Liver (tissue), 8 donors: ENCODE measurements at regions not wholly inside any gene's neighbourhood (a gene's known extent, or its start where the extent isn't known, plus 50 kb on each side); places are given as distances from the start of the nearest gene placed in this dataset.

ENCODE experiments used
- DNase-seq: peaks from one replicate; pipeline ENCODE4 v3.0.0-alpha.2; 2017; ENCODE audit warnings: low spot score
- H3K27ac ChIP-seq, 2 donors: one replicate each; pipeline ENCODE4 v1.7.0; 2013; ENCODE audit warnings: inconsistent platforms in 2 of 2, low read length in 2 of 2, control low read depth in 1 of 2, low read depth in 1 of 2, mild to moderate bottlenecking in 1 of 2
- H3K27me3 ChIP-seq, 4 donors: one replicate each; pipeline versions ENCODE4 v1.6.1 to v1.7.0; 2013; ENCODE audit warnings: low read length in 3 of 4, inconsistent platforms in 1 of 4, mild to moderate bottlenecking in 1 of 4, moderate library complexity in 1 of 4; ENCODE audit not compliant: control insufficient read depth in 4 of 4, insufficient read depth in 4 of 4
- H3K36me3 ChIP-seq, 4 donors: one replicate each; pipeline versions ENCODE4 v1.6.1 to v1.7.0; 2013; ENCODE audit warnings: low read length in 3 of 4, mild to moderate bottlenecking in 3 of 4, low read depth in 1 of 4, moderate library complexity in 1 of 4; ENCODE audit not compliant: control insufficient read depth in 4 of 4, insufficient read depth in 3 of 4
- H3K4me1 ChIP-seq, 4 donors: one replicate each; pipeline versions ENCODE4 v1.6.1 to v1.7.0; 2013; ENCODE audit warnings: low read length in 3 of 4, mild to moderate bottlenecking in 3 of 4, moderate library complexity in 1 of 4; ENCODE audit not compliant: control insufficient read depth in 4 of 4, insufficient read depth in 4 of 4
- H3K4me3 ChIP-seq, 3 donors: one replicate each; pipeline versions ENCODE4 v1.6.1 to v1.7.0; 2013; ENCODE audit warnings: low read length in 3 of 3, control low read depth in 1 of 3, low read depth in 1 of 3, mild to moderate bottlenecking in 1 of 3
- H3K9ac ChIP-seq, 2 donors: one replicate each; pipeline ENCODE4 v1.7.0; 2013; ENCODE audit warnings: low read length in 2 of 2, mild to moderate bottlenecking in 2 of 2, moderate library complexity in 2 of 2, control low read depth in 1 of 2, low read depth in 1 of 2
- H3K9me3 ChIP-seq, 4 donors: one replicate each; pipeline versions ENCODE4 v1.6.1 to v1.7.0; 2013; ENCODE audit warnings: low read length in 3 of 4; ENCODE audit not compliant: control insufficient read depth in 4 of 4
- EGR1 ChIP-seq, 2 donors: IDR thresholded peaks; 2 replicates each; pipeline ENCODE4 v1.6.1; 2016 to 2018; ENCODE audit warnings: antibody characterized with exemption in 2 of 2, low read depth in 2 of 2
- FOXA1 ChIP-seq: IDR thresholded peaks from 2 replicates; pipeline ENCODE4 v1.6.1; 2016; ENCODE audit warnings: antibody characterized with exemption
- FOXA2 ChIP-seq: IDR thresholded peaks from 2 replicates; pipeline ENCODE4 v1.6.1; 2016; ENCODE audit warnings: antibody characterized with exemption
- GABPA ChIP-seq, 2 donors: IDR thresholded peaks in 1 of 2; conservative IDR thresholded peaks in 1 of 2; 2 replicates each; pipeline ENCODE4 v1.6.1; 2016; ENCODE audit warnings: antibody characterized with exemption in 2 of 2, mild to moderate bottlenecking in 1 of 2, moderate library complexity in 1 of 2
- HNF4A ChIP-seq, 2 donors: conservative IDR thresholded peaks; 2 replicates each; pipeline ENCODE4 v1.6.1; 2016; ENCODE audit warnings: antibody characterized with exemption in 2 of 2, mild to moderate bottlenecking in 2 of 2
- HNF4G ChIP-seq: IDR thresholded peaks from 2 replicates; pipeline ENCODE4 v1.6.1; 2016; ENCODE audit warnings: antibody characterized with exemption
- JUND ChIP-seq, 2 donors: IDR thresholded peaks; 2 replicates each; pipeline ENCODE4 v1.6.1; 2016; ENCODE audit warnings: antibody characterized with exemption in 2 of 2
- NR2F2 ChIP-seq: IDR thresholded peaks from 2 replicates; pipeline ENCODE4 v1.6.1; 2016; ENCODE audit warnings: antibody characterized with exemption
- RAD21 ChIP-seq, 2 donors: IDR thresholded peaks; 2 replicates each; pipeline ENCODE4 v1.6.1; 2016; ENCODE audit warnings: antibody characterized with exemption in 2 of 2, mild to moderate bottlenecking in 2 of 2
- RXRA ChIP-seq, 2 donors: IDR thresholded peaks; 2 replicates each; pipeline ENCODE4 v1.6.1; 2017 to 2018; ENCODE audit warnings: antibody characterized with exemption in 2 of 2, mild to moderate bottlenecking in 1 of 2
- SP1 ChIP-seq: IDR thresholded peaks from 2 replicates; pipeline ENCODE4 v1.6.1; 2018; ENCODE audit warnings: antibody characterized with exemption, mild to moderate bottlenecking
- TAF1 ChIP-seq: conservative IDR thresholded peaks from 2 replicates; pipeline ENCODE4 v1.6.1; 2016; ENCODE audit warnings: antibody characterized with exemption, mild to moderate bottlenecking
- YY1 ChIP-seq: IDR thresholded peaks from 2 replicates; pipeline ENCODE4 v1.6.1; 2016; ENCODE audit warnings: antibody characterized with exemption, mild to moderate bottlenecking
- WGBS: extraction: QIAGEN DNeasy Blood & Tissue Kit; methylation state at CpG from one replicate; pipeline ENCODE4 v1.1.7; 2013; 5-methylcytosine and 5-hydroxymethylcytosine counted together
- TF ChIP-seq, protein P1 (sequence below): IDR thresholded peaks from 2 replicates; pipeline ENCODE4 v1.6.1; 2016; ENCODE audit warnings: antibody characterized with exemption
- TF ChIP-seq, protein P2 (sequence below): IDR thresholded peaks from 2 replicates; pipeline ENCODE4 v1.6.1; 2016; ENCODE audit warnings: antibody characterized with exemption
- TF ChIP-seq, protein P3 (sequence below): fragments of 150-350 bp; IDR thresholded peaks from 2 replicates; pipeline ENCODE4 v1.5.1; 2017; ENCODE audit warnings: improper control_type of control experiment, low read depth, low read length; ENCODE audit not compliant: missing input control
- TF ChIP-seq, protein P4 (sequence below): IDR thresholded peaks from 2 replicates; pipeline ENCODE4 v1.6.1; 2016; ENCODE audit warnings: antibody characterized with exemption
- TF ChIP-seq, protein P5 (sequence below): IDR thresholded peaks from 2 replicates; pipeline ENCODE4 v1.6.1; 2016; ENCODE audit warnings: antibody characterized with exemption, mild to moderate bottlenecking
- donor health status: healthy.
- donor health status: healthy.
- donor health status: healthy.
- donor health status: healthy.
- donor health status: healthy.

DNA sequence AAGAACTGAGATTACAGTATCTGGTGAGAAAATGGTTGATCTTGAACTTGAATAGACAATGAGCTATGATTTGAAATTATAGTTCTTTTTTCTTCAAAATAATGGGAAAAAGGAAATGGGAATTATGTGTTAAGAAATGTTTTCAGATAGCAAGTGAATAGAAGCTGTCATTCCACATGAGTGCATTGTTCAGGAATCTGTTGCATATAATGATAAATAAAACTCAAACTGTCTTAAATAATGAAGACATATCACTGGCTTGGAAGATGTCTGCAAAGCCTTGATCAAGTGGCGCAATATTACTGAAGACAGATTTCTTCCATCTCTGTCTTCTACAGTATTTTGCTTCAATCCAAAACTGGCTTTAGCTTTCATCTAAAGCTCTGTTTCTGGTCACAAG lies 479.3 kb upstream of the ZFP42 start:
- Histone ChIP-seq H3K4me3 (no peak overlapping the region), H3K36me3 (no peaks in the 10 kb centered on the region), H3K4me1 (no peaks in the 10 kb centered on the region), H3K27ac (no peak overlapping the region), H3K27me3 (peaks cover 0 to 3% (median 0%) of the 10 kb centered on the region in 4 donors), H3K9me3 (no peaks in the 10 kb centered on the region), H3K9ac (no peak overlapping the region)
- TF ChIP-seq YY1 (no peak), JUND (IDR thresholded peaks at IDR 0.05) (no peak), HNF4A (conservative IDR thresholded peaks at IDR 0.05) (no peak), EGR1 (IDR thresholded peaks at IDR 0.05; ENCODE audit: low read depth in 2 of 2) (no peak), SP1 (no peak), FOXA2 (no peak), RAD21 (IDR thresholded peaks at IDR 0.05) (no peak), RXRA (IDR thresholded peaks at IDR 0.05) (no peak), GABPA (IDR thresholded peaks at IDR 0.05 in 1 of 2, conservative IDR thresholded peaks at IDR 0.05 in 1 of 2) (no peak), NR2F2 (no peak), HNF4G (no peak), FOXA1 (no peak), TAF1 (no peak)
- TF ChIP-seq, protein P1, sequence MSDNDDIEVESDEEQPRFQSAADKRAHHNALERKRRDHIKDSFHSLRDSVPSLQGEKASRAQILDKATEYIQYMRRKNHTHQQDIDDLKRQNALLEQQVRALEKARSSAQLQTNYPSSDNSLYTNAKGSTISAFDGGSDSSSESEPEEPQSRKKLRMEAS = no peak
- TF ChIP-seq, protein P2, sequence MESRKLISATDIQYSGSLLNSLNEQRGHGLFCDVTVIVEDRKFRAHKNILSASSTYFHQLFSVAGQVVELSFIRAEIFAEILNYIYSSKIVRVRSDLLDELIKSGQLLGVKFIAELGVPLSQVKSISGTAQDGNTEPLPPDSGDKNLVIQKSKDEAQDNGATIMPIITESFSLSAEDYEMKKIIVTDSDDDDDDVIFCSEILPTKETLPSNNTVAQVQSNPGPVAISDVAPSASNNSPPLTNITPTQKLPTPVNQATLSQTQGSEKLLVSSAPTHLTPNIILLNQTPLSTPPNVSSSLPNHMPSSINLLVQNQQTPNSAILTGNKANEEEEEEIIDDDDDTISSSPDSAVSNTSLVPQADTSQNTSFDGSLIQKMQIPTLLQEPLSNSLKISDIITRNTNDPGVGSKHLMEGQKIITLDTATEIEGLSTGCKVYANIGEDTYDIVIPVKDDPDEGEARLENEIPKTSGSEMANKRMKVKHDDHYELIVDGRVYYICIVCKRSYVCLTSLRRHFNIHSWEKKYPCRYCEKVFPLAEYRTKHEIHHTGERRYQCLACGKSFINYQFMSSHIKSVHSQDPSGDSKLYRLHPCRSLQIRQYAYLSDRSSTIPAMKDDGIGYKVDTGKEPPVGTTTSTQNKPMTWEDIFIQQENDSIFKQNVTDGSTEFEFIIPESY = no peak
- TF ChIP-seq, protein P3, sequence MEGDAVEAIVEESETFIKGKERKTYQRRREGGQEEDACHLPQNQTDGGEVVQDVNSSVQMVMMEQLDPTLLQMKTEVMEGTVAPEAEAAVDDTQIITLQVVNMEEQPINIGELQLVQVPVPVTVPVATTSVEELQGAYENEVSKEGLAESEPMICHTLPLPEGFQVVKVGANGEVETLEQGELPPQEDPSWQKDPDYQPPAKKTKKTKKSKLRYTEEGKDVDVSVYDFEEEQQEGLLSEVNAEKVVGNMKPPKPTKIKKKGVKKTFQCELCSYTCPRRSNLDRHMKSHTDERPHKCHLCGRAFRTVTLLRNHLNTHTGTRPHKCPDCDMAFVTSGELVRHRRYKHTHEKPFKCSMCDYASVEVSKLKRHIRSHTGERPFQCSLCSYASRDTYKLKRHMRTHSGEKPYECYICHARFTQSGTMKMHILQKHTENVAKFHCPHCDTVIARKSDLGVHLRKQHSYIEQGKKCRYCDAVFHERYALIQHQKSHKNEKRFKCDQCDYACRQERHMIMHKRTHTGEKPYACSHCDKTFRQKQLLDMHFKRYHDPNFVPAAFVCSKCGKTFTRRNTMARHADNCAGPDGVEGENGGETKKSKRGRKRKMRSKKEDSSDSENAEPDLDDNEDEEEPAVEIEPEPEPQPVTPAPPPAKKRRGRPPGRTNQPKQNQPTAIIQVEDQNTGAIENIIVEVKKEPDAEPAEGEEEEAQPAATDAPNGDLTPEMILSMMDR = no peak
- TF ChIP-seq, protein P4, sequence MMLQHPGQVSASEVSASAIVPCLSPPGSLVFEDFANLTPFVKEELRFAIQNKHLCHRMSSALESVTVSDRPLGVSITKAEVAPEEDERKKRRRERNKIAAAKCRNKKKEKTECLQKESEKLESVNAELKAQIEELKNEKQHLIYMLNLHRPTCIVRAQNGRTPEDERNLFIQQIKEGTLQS = no peak
- TF ChIP-seq, protein P5, sequence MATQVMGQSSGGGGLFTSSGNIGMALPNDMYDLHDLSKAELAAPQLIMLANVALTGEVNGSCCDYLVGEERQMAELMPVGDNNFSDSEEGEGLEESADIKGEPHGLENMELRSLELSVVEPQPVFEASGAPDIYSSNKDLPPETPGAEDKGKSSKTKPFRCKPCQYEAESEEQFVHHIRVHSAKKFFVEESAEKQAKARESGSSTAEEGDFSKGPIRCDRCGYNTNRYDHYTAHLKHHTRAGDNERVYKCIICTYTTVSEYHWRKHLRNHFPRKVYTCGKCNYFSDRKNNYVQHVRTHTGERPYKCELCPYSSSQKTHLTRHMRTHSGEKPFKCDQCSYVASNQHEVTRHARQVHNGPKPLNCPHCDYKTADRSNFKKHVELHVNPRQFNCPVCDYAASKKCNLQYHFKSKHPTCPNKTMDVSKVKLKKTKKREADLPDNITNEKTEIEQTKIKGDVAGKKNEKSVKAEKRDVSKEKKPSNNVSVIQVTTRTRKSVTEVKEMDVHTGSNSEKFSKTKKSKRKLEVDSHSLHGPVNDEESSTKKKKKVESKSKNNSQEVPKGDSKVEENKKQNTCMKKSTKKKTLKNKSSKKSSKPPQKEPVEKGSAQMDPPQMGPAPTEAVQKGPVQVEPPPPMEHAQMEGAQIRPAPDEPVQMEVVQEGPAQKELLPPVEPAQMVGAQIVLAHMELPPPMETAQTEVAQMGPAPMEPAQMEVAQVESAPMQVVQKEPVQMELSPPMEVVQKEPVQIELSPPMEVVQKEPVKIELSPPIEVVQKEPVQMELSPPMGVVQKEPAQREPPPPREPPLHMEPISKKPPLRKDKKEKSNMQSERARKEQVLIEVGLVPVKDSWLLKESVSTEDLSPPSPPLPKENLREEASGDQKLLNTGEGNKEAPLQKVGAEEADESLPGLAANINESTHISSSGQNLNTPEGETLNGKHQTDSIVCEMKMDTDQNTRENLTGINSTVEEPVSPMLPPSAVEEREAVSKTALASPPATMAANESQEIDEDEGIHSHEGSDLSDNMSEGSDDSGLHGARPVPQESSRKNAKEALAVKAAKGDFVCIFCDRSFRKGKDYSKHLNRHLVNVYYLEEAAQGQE = no peak
- DNase-seq = no peak
- WGBS = 95% methylated on average over 1 of the region's 1 CpG

DNA sequence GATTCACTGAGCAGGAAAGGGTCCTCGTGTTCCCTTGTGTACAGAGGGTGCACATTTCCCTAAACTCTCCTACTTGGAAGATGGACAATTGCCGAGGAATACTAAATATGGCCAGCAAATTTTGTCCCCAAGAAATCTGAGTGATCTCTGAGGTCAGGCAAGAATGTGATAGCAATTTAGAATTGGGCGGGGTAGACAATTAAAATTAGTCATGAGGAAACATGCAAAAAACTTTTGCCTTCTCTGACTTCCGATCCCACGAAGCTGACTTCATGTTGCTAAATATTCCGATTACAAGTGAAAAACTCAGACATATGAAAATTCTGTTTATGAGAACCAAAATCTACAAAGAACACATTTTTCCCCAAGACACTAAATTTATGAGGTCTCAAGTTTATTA lies 453.9 kb upstream of the ZFP42 start:
- H3K4me1 ChIP-seq = no peaks in the 10 kb centered on the region
- no peak for TF ChIP-seq FOXA1
- TF ChIP-seq RAD21 (IDR thresholded peaks at IDR 0.05) = no peak
- TF ChIP-seq, protein P2 = no peak
- no peak for TF ChIP-seq YY1
- no peak overlapping the region for H3K9ac ChIP-seq
- H3K36me3 ChIP-seq = no peaks in the 10 kb centered on the region
- no peak overlapping the region for H3K27ac ChIP-seq
- no peak overlapping the region for H3K4me3 ChIP-seq
- peaks cover 0 to 2% (median 0%) of the 10 kb centered on the region in 4 donors for H3K9me3 ChIP-seq
- 77% methylated on average over 6 of the region's 6 CpGs for WGBS
- DNase-seq = no peak
- no peaks in the 10 kb centered on the region for H3K27me3 ChIP-seq
